Omental fat pad (tissue), 3 donors: ENCODE measurements at regions not wholly inside any gene's neighbourhood (a gene's known extent, or its start where the extent isn't known, plus 50 kb on each side); places are given as distances from the start of the nearest gene placed in this dataset.

Experiments
- ATAC-seq: fragments of 150-250 bp; one replicate; pipeline ENCODE4 v1.9.1; 2016; ENCODE audit warnings: mild to moderate bottlenecking, moderate library complexity; ENCODE audit not compliant: low FRiP score
- DNase-seq: peaks from one replicate; pipeline ENCODE4 v3.0.0-alpha.2; 2019; ENCODE audit warnings: low spot score
- TF ChIP-seq, protein P1 (sequence below), 3 donors: fragments of 450-650 bp; IDR thresholded peaks; one replicate each; pipeline ENCODE4 v1.5.1; 2016 to 2017; ENCODE audit warnings: antibody characterized with exemption in 3 of 3, mild to moderate bottlenecking in 3 of 3, moderate library complexity in 2 of 3

DNA sequence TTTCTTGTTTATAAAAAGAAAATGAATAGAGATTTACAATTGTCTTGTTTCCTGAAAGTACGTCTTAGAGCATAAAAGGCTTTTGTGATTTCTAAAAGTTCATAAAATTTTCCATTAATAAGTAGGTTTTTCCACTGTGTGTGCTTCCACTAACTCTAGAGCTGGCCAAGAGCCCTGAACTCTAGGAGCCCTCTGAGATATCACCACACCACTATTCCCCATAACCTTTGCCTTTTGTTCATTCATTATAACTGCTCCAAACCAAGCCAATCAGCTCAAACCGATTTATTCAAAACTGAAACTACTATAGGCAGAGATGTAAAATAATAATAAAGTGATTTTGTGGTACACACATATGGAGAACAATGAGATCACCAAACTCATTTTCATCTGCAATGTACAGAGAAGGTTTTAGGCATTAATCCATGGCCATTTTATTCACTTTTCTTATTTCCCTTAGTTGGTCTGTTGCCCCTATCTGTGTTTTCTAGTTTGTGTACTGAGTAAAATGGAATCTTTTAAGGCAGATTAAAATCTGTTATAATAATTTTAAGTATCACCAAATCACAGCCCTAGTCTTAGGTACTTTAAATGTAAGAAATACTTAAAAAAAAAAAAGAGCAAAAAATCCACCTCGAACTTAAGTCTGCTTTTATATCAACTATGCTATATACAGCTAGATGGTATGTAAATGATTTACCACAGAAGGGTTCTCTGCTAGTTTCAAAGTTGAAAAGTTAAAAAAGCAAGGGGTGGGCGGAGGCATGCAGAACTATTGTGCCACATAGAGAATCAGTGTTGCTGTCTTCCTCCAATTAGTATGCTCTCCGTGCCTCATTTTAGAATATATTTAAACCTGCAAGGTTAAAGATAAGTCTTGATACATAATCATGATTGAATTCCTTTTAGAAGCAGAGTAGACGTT lies 311.3 kb downstream of the KLF12 start:
- ATAC-seq (no peak), DNase-seq (no peak)
- TF ChIP-seq, protein P1, sequence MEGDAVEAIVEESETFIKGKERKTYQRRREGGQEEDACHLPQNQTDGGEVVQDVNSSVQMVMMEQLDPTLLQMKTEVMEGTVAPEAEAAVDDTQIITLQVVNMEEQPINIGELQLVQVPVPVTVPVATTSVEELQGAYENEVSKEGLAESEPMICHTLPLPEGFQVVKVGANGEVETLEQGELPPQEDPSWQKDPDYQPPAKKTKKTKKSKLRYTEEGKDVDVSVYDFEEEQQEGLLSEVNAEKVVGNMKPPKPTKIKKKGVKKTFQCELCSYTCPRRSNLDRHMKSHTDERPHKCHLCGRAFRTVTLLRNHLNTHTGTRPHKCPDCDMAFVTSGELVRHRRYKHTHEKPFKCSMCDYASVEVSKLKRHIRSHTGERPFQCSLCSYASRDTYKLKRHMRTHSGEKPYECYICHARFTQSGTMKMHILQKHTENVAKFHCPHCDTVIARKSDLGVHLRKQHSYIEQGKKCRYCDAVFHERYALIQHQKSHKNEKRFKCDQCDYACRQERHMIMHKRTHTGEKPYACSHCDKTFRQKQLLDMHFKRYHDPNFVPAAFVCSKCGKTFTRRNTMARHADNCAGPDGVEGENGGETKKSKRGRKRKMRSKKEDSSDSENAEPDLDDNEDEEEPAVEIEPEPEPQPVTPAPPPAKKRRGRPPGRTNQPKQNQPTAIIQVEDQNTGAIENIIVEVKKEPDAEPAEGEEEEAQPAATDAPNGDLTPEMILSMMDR (IDR thresholded peaks at IDR 0.05) = no peak

DNA sequence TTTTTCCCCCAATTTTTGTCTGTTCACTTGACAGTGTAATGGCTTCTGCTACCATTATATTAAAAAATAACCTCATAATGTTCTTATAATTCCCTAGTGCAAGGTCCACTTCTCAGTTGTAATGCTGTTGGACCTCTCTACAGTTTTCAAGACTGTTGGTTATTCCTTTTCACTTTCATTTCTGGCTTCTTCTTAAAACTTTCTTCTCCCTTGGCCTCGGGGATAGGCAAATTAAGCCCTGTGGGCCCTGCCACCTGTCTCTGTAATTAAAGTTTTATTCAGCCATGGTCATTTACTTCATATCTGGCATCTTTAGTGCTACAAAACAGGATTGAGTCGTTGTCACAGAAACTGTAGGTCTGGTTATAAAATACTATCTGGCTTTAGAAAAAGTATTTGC lies 313.5 kb downstream of the KLF12 start:
- no peak for DNase-seq
- no peak for ATAC-seq
- TF ChIP-seq, protein P1 (IDR thresholded peaks at IDR 0.05) = no peak

DNA sequence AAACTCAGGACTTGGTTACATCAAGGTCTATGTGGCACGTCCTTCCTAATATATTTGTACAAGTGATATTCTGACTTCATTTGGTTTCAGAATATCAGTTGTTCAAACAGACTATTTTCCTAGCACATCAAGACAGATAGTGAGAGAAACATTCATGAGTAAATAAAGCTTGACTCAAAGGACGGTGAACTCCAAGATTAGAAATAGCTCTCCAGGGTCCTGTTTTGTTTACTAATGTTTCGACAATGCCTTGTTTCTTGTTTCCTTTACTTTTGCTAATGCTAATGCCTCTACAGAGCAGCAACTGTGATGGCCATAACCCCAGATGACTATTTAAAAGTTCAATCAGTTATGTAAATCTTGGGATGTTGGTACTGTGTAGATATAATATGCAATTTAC lies 313.9 kb downstream of the KLF12 start:
- TF ChIP-seq, protein P1 (IDR thresholded peaks at IDR 0.05) = no peak
- DNase-seq (no peak), ATAC-seq (no peak)

DNA sequence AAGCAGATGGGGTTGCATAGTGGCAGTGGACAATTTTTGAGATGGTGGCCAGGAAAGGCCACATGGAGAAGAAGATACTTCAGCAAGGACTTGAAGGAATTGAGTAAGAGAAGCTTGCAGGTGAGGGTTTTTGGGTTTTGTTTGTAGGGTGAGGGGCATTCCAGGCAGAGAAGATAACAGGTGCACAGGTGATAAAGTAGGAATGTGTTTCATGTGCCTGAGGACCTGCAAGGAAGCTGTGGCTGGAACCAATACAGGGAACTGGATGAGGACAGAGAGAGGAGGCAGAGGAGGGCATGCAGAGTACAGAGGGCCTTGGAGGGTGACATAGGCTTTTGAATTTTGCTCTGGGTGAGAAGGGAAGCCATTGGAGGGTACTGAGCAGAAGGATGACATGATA lies 314.5 kb downstream of the KLF12 start:
- DNase-seq (no peak), ATAC-seq (no peak)
- TF ChIP-seq, protein P1 (IDR thresholded peaks at IDR 0.05) = no peak

DNA sequence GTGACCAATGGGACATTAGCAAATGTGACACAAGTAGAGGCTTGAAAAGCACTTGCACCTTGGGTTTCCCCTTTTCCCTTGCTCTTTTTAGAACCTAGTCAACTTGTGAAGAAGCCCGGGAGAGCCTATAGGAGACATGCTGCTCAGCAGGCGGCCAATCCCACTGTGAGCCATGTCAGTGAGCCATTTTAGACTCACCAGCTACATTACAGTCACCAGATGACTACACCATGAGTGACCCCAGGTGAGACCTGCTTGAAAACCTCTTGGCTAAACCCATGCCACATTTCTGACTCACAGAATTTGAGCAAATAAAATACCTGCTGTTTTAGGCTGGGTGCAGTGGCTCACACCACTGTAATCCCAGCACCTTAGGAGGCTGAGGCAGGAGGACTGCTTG lies 317.5 kb downstream of the KLF12 start:
- DNase-seq (no peak), ATAC-seq (no peak)
- TF ChIP-seq, protein P1 (IDR thresholded peaks at IDR 0.05) = no peak

DNA sequence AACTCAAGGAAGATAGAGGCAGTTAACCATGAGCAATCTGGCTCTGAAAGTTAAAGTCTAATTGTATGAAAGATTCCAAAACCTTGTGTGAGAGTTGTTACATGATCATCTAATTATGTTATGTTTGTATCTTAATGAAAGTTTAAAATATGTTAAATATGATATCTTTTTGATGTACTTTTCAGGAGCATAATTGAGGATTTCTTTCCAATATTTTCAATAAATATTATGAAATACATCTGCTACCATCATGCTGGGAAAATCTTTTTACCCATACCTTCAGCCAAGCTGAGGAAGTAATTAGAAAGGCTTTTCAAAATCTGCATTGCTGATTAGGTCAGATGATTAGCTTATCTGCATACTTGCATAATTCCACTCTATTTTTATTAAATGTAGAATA lies 318.4 kb downstream of the KLF12 start:
- TF ChIP-seq, protein P1 (IDR thresholded peaks at IDR 0.05) = no peak
- ATAC-seq = no peak
- no peak for DNase-seq

DNA sequence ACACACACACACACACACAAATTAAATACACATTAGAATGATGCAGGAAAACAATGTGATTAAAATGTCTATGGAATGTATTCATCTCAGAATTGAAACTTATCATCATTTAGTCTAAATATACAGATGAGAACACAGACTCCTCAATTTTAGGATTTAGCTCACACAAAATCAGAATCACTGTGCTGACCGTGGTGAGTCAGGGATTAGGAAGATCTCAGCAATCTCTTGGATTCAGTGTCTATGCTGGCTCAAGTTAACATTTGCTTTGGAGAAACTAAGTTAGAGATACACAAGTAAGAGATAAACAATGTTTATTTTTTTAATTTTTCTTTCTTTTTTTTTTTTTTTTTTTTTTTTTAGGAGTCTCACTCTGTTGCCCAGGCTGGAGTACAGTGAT lies 323.6 kb downstream of the KLF12 start:
- DNase-seq (no peak), ATAC-seq (no peak)
- TF ChIP-seq, protein P1 (IDR thresholded peaks at IDR 0.05) = no peak
